HCT116 (cell line): ENCODE measurements at regions not wholly inside any gene's neighbourhood (a gene's known extent, or its start where the extent isn't known, plus 50 kb on each side); places are given as distances from the start of the nearest gene placed in this dataset.

Experiments used
- ATAC-seq: fragments of 200-7000 bp; cut with Tn5 transposase; 2 replicates; pipeline ENCODE4 v1.9.1; 2020; ENCODE audit warnings: mild to moderate bottlenecking, moderate library complexity
- BruUV-seq: library from RNA; stranded (reverse); fragments of 400-500 nt; replicated peaks from 2 replicates; lab custom pipeline; 2021; lab: Mats Ljungman, UMichigan
- CTCF ChIA-PET: fragments of 300-600 bp; sonication (Branson Sonifier 250); formaldehyde crosslinking; loops from one replicate; lab custom pipeline; 2021; ENCODE audit warnings: antibody characterized with exemption; lab: Charles Lee
- POLR2A ChIA-PET: fragments of 300-600, 350-600 bp; sonication (Branson Sonifier 250); formaldehyde crosslinking; loops from one replicate; lab custom pipeline; 2021; ENCODE audit warnings: antibody characterized with exemption; lab: Charles Lee
- RAD21 ChIA-PET, 2 experiments: fragments of 300-600 bp; sonication (Branson Sonifier 250); formaldehyde crosslinking; loops; one replicate each; lab custom pipeline; 2023; ENCODE audit warnings: low total read pairs in 2 of 2; ENCODE audit not compliant: uncharacterized antibody in 2 of 2, unreplicated experiment in 2 of 2, low non-redundant PET in 1 of 2; lab: Charles Lee
- DNase-seq: peaks from one replicate; pipeline ENCODE4 v3.0.0-alpha.2; 2010; ENCODE audit warnings: low read depth, low spot score
- H2AFZ ChIP-seq: fragments of 200-600 bp; shearing (Covaris generic), sonication (generic); 2 replicates; pipeline ENCODE4 v1.6.1; 2017; ENCODE audit warnings: low read depth, mixed run types, mixed read lengths, antibody characterized with exemption, low read length; ENCODE audit not compliant: poor library complexity, severe bottlenecking
- H3K27ac ChIP-seq: 2 replicates; pipeline ENCODE4 v1.5.1; 2012; ENCODE audit warnings: low read depth, low read length
- H3K27me3 ChIP-seq: fragments of 200-600 bp; sonication (generic); 2 replicates; pipeline ENCODE4 v1.6.1; 2016; ENCODE audit warnings: mixed run types, low read length, mixed read lengths; ENCODE audit not compliant: insufficient read depth
- H3K36me3 ChIP-seq, 2 experiments: fragments of 200-500 bp in 1 of 2; fragments of 200-600 bp in 1 of 2; sonication (Bioruptor generic) in 1 of 2; sonication (generic) in 1 of 2; 2 replicates each; pipeline versions ENCODE4 v1.5.1 to v1.6.1; 2014 to 2016; ENCODE audit warnings: low read length in 2 of 2, inconsistent platforms in 1 of 2, mixed read lengths in 1 of 2, mixed run types in 1 of 2; ENCODE audit not compliant: insufficient read depth in 2 of 2, control insufficient read depth in 1 of 2
- H3K4me1 ChIP-seq, 2 experiments: fragments of 200-600 bp in 1 of 2; sonication (generic) in 1 of 2; 2 replicates each; pipeline versions ENCODE4 v1.5.1 to v1.6.1; 2012 to 2017; ENCODE audit warnings: low read length in 2 of 2, inconsistent platforms in 1 of 2, mild to moderate bottlenecking in 1 of 2, mixed read lengths in 1 of 2, mixed run types in 1 of 2, moderate library complexity in 1 of 2; ENCODE audit not compliant: insufficient read depth in 2 of 2, control insufficient read depth in 1 of 2
- H3K4me2 ChIP-seq: fragments of 200-600 bp; sonication (generic); 2 replicates; pipeline ENCODE4 v1.6.1; 2017; ENCODE audit warnings: mixed run types, low read length, mixed read lengths
- H3K4me3 ChIP-seq, 2 experiments: fragments of 200-600 bp in 1 of 2; sonication (generic) in 1 of 2; replicated peaks in 1 of 2; 2 replicates each; pipeline ENCODE4 v1.5.1; 2011 to 2016; ENCODE audit warnings: low read length in 2 of 2, control low read depth in 1 of 2, low read depth in 1 of 2, mild to moderate bottlenecking in 1 of 2, mixed read lengths in 1 of 2, mixed run types in 1 of 2
- H3K79me2 ChIP-seq: fragments of 200-600 bp; sonication (generic); 2 replicates; pipeline ENCODE4 v1.6.1; 2017; ENCODE audit warnings: mild to moderate bottlenecking, mixed run types, low read length, moderate library complexity, mixed read lengths; ENCODE audit not compliant: insufficient read depth
- H3K9ac ChIP-seq: fragments of 200-600 bp; sonication (generic); 2 replicates; pipeline ENCODE4 v1.6.1; 2016; ENCODE audit warnings: low read length, mixed read lengths
- H3K9me2 ChIP-seq: fragments of 200-600 bp; sonication (generic), shearing (Covaris generic); 2 replicates; pipeline ENCODE4 v1.6.1; 2017; ENCODE audit warnings: mixed run types, mild to moderate bottlenecking, moderate library complexity; ENCODE audit not compliant: insufficient read depth
- H3K9me3 ChIP-seq, 2 experiments: fragments of 200-500 bp in 1 of 2; fragments of 200-600 bp in 1 of 2; sonication (Bioruptor generic) in 1 of 2; sonication (generic) in 1 of 2; 2 replicates each; pipeline ENCODE4 v1.6.1; 2014 to 2017; ENCODE audit warnings: low read length in 2 of 2, mixed read lengths in 2 of 2, inconsistent platforms in 1 of 2, low read depth in 1 of 2, mild to moderate bottlenecking in 1 of 2, mixed run types in 1 of 2, moderate library complexity in 1 of 2; ENCODE audit not compliant: control insufficient read depth in 1 of 2, insufficient read depth in 1 of 2
- H4K20me1 ChIP-seq: fragments of 200-600 bp; sonication (generic), shearing (Covaris generic); 2 replicates; pipeline ENCODE4 v1.6.1; 2017; ENCODE audit warnings: mixed run types, mild to moderate bottlenecking, moderate library complexity; ENCODE audit not compliant: insufficient read depth
- ATF3 ChIP-seq: IDR thresholded peaks from 2 replicates; pipeline ENCODE4 v1.6.1; 2012
- CEBPB ChIP-seq: IDR thresholded peaks from 2 replicates; pipeline ENCODE4 v1.6.1; 2012; ENCODE audit warnings: low read depth
- ELF1 ChIP-seq: IDR thresholded peaks from 2 replicates; pipeline ENCODE4 v1.6.1; 2012; ENCODE audit warnings: low read depth, borderline replicate concordance
- REST ChIP-seq: IDR thresholded peaks from 2 replicates; pipeline ENCODE4 v1.6.1; 2012; ENCODE audit warnings: low read depth
- SRF ChIP-seq: IDR thresholded peaks from 2 replicates; pipeline ENCODE4 v1.6.1; 2012; ENCODE audit warnings: low read depth
- YY1 ChIP-seq: IDR thresholded peaks from 2 replicates; pipeline ENCODE4 v1.6.1; 2011; ENCODE audit warnings: low read length, low read depth, moderate library complexity, mild to moderate bottlenecking; ENCODE audit not compliant: insufficient replicate concordance; ENCODE audit errors: extremely low read depth
- intact Hi-C: fragments of 100-400 bp; cut with micrococcal nuclease; formaldehyde crosslinking; loops from 2 replicates; pipeline ENCODE4 v1.10.0; 2022
- TF ChIP-seq, protein P1 (sequence below), 3 experiments: fragments of 200-600 bp in 1 of 3; sonication (generic) in 1 of 3; IDR thresholded peaks in 2 of 3; conservative IDR thresholded peaks in 1 of 3; 2 replicates each; pipeline ENCODE4 v1.5.1; 2012 to 2017; ENCODE audit warnings: low read depth in 2 of 3, low read length in 2 of 3, antibody characterized with exemption in 1 of 3, borderline replicate concordance in 1 of 3, control low read depth in 1 of 3, mild to moderate bottlenecking in 1 of 3, mixed read lengths in 1 of 3, mixed run types in 1 of 3, moderate library complexity in 1 of 3; ENCODE audit not compliant: insufficient read depth in 1 of 3

DNA sequence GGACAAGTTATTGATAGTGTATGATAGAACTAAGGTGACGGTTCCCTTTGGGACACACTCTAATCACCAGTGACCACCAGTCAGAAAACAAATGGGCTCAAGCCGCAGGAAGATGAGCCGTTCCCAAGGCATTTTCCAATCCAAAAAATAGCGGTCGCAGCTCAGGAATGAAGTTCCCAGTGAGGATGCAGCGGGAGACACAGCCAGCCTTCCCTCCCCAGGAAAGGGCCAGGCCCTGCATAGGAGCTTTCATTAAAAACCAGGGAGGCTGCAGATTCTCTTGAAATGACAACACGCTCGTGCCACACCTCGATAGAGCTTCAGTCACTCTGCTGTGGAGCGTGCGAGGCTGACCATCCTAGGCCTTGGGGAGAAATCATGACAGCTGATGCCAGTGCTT lies 65.8 kb upstream of the WNT7B start (continued):
- no peak for TF ChIP-seq REST
- TF ChIP-seq ELF1 = no peak
- TF ChIP-seq, all 23 proteins: peak for 0

- H3K27me3 ChIP-seq = no peaks in the 10 kb centered on the region
- no peaks in the 10 kb centered on the region for H3K9me3 ChIP-seq
- DNase-seq (no peak), ATAC-seq (no peak)
- intact Hi-C loops = no loop called here
- POLR2A ChIA-PET = no interaction called here
- H3K4me2 ChIP-seq = no peak overlapping the region
- H4K20me1 ChIP-seq = no peaks in the 10 kb centered on the region
- no peak for TF ChIP-seq YY1
- no peak for TF ChIP-seq REST
- TF ChIP-seq CEBPB = no peak
- TF ChIP-seq, protein P1, sequence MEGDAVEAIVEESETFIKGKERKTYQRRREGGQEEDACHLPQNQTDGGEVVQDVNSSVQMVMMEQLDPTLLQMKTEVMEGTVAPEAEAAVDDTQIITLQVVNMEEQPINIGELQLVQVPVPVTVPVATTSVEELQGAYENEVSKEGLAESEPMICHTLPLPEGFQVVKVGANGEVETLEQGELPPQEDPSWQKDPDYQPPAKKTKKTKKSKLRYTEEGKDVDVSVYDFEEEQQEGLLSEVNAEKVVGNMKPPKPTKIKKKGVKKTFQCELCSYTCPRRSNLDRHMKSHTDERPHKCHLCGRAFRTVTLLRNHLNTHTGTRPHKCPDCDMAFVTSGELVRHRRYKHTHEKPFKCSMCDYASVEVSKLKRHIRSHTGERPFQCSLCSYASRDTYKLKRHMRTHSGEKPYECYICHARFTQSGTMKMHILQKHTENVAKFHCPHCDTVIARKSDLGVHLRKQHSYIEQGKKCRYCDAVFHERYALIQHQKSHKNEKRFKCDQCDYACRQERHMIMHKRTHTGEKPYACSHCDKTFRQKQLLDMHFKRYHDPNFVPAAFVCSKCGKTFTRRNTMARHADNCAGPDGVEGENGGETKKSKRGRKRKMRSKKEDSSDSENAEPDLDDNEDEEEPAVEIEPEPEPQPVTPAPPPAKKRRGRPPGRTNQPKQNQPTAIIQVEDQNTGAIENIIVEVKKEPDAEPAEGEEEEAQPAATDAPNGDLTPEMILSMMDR (IDR thresholded peaks at IDR 0.05 in 2 of 3, conservative IDR thresholded peaks at IDR 0.05 in 1 of 3; ENCODE audit: borderline replicate concordance in 1 of 3, insufficient read depth in 1 of 3, low read depth in 2 of 3, low read length in 2 of 3) = no peak
- TF ChIP-seq SRF = no peak
- TF ChIP-seq ATF3 = no peak
- no peaks in the 10 kb centered on the region for H3K9me2 ChIP-seq
- no peaks in the 10 kb centered on the region for H3K79me2 ChIP-seq
- peaks cover 0 to 6% of the 10 kb centered on the region in 2 experiments; a peak in 1 of 4 replicates for H3K4me1 ChIP-seq
- H3K4me3 ChIP-seq = no peak overlapping the region
- CTCF ChIA-PET = no interaction called here
- H3K36me3 ChIP-seq = no peaks in the 10 kb centered on the region
- BruUV-seq = no TSS peak
- no peak overlapping the region for H3K27ac ChIP-seq
- RAD21 ChIA-PET = no interaction called here
- no peak overlapping the region for H2AFZ ChIP-seq
- no peak overlapping the region for H3K9ac ChIP-seq
These were observed 66.4 kb upstream of the WNT7B start for GRCh38 chr22:46043339-46043738.
